ENCODE measurements at regions not wholly inside any gene's neighbourhood (a gene's known extent, or its start where the extent isn't known, plus 50 kb on each side); places are given as distances from the start of the nearest gene placed in this dataset.

DNA sequence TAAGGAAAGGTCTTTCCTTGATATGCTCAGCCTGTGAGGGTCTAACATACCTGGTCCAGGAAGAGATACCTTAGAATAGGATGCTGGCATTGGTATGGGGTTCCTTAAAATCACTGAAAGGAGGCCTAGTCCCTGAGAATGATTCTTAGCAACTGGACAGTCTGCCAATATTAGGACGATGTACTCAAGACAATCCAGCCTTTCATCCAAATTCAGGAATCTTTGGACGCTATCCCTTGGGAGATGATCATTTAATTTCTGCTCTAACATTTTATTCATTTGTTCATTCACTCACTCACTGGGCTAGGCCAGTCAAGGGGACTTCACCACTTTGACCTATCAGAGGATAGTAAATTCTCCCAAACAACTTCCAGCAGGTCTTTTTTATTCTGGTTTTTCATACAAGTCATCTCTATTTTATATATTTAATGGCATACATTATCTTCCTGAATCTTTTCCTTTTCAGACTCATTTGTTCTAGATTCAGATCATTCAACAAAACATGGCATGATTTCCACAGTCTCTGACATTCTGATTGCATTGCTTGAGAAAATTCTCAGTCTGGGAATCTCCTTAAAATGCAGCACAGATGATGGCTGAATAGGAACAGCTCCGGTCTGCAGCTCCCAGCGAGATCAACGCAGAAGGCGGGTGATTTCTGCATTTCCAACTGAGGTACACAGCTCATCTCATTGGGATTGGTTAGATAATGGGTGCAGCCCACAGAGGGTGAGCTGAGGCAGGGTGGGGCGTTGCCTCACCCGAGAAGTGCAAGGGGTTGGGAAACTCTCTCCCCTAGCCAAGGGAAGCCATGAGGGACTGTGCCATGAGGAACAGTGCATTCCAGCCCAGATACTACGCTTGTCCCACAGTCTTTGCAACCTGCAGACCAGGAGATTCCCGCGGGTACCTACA, 118.0 kb upstream of the PRICKLE1 start (continued):
- TF ChIP-seq, protein P1, sequence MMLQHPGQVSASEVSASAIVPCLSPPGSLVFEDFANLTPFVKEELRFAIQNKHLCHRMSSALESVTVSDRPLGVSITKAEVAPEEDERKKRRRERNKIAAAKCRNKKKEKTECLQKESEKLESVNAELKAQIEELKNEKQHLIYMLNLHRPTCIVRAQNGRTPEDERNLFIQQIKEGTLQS (CRISPR knock-in tag; conservative IDR thresholded peaks at IDR 0.05) = no peak
- TF ChIP-seq, protein P2, sequence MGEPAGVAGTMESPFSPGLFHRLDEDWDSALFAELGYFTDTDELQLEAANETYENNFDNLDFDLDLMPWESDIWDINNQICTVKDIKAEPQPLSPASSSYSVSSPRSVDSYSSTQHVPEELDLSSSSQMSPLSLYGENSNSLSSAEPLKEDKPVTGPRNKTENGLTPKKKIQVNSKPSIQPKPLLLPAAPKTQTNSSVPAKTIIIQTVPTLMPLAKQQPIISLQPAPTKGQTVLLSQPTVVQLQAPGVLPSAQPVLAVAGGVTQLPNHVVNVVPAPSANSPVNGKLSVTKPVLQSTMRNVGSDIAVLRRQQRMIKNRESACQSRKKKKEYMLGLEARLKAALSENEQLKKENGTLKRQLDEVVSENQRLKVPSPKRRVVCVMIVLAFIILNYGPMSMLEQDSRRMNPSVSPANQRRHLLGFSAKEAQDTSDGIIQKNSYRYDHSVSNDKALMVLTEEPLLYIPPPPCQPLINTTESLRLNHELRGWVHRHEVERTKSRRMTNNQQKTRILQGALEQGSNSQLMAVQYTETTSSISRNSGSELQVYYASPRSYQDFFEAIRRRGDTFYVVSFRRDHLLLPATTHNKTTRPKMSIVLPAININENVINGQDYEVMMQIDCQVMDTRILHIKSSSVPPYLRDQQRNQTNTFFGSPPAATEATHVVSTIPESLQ (CRISPR knock-in tag; IDR thresholded peaks at IDR 0.05) = no peak
- TF ChIP-seq FOXK1 (CRISPR knock-in tag; IDR thresholded peaks at IDR 0.05) (no peak), ZNF317 (CRISPR knock-in tag; IDR thresholded peaks at IDR 0.05; ENCODE audit: borderline replicate concordance, low read depth) (no peak), JUN (CRISPR knock-in tag; IDR thresholded peaks at IDR 0.05) (no peak), TCF7 (CRISPR knock-in tag; IDR thresholded peaks at IDR 0.05; ENCODE audit: low read depth) (no peak), NR2C2 (CRISPR knock-in tag; IDR thresholded peaks at IDR 0.05) (no peak), CBFB (CRISPR knock-in tag; IDR thresholded peaks at IDR 0.05; ENCODE audit: low read depth) (no peak)

DNA sequence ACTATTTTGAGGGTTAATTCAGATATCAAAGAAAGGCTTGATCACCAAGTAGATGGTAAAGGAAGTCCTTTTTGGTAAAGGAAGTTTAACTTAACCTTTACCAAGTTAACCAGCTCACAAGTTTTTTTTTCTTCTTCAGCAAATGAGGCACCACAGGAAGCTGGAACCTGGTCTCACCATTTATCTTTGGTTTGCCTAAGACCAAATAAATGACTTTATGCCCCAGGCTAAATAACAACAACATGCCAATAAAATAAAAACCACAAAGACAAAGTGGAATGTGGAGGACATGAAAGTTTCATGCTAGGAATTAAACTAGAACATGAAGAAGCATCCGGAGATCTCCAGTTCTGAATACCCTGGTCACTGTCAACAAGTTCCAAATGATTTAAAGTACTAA, 116.8 kb upstream of the PRICKLE1 start:
- POLR2A ChIA-PET = no interaction called here
- CTCF ChIA-PET = no interaction called here
- no peak for ATAC-seq

More for the DNA sequence above, 116.8 kb upstream of the PRICKLE1 start:
- TF ChIP-seq NR2C2 (CRISPR knock-in tag; IDR thresholded peaks at IDR 0.05) = no peak
- no peak for TF ChIP-seq FOXJ3 (CRISPR knock-in tag; IDR thresholded peaks at IDR 0.05; ENCODE audit: borderline replicate concordance)
- no peak for TF ChIP-seq NFYB (CRISPR knock-in tag; conservative IDR thresholded peaks at IDR 0.05; ENCODE audit: low read depth)
- TF ChIP-seq IRF2 (CRISPR knock-in tag; IDR thresholded peaks at IDR 0.05; ENCODE audit: borderline replicate concordance, low read depth) = no peak
- no peak for TF ChIP-seq SOX15 (CRISPR knock-in tag; IDR thresholded peaks at IDR 0.05)
- TF ChIP-seq ZNF263 (CRISPR knock-in tag; IDR thresholded peaks at IDR 0.05; ENCODE audit: low read depth) = no peak
- TF ChIP-seq NFE2L1 (CRISPR knock-in tag; IDR thresholded peaks at IDR 0.05) = no peak
- TF ChIP-seq, protein P3, sequence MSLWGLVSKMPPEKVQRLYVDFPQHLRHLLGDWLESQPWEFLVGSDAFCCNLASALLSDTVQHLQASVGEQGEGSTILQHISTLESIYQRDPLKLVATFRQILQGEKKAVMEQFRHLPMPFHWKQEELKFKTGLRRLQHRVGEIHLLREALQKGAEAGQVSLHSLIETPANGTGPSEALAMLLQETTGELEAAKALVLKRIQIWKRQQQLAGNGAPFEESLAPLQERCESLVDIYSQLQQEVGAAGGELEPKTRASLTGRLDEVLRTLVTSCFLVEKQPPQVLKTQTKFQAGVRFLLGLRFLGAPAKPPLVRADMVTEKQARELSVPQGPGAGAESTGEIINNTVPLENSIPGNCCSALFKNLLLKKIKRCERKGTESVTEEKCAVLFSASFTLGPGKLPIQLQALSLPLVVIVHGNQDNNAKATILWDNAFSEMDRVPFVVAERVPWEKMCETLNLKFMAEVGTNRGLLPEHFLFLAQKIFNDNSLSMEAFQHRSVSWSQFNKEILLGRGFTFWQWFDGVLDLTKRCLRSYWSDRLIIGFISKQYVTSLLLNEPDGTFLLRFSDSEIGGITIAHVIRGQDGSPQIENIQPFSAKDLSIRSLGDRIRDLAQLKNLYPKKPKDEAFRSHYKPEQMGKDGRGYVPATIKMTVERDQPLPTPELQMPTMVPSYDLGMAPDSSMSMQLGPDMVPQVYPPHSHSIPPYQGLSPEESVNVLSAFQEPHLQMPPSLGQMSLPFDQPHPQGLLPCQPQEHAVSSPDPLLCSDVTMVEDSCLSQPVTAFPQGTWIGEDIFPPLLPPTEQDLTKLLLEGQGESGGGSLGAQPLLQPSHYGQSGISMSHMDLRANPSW (CRISPR knock-in tag; conservative IDR thresholded peaks at IDR 0.05; ENCODE audit: low read depth) = no peak
- no peak for TF ChIP-seq SMAD3 (CRISPR knock-in tag; IDR thresholded peaks at IDR 0.05; ENCODE audit: borderline replicate concordance)
- TF ChIP-seq TEAD4 (CRISPR knock-in tag; IDR thresholded peaks at IDR 0.05) = no peak
- TF ChIP-seq NR1H2 (CRISPR knock-in tag; IDR thresholded peaks at IDR 0.05) = no peak
- TF ChIP-seq, protein P4, sequence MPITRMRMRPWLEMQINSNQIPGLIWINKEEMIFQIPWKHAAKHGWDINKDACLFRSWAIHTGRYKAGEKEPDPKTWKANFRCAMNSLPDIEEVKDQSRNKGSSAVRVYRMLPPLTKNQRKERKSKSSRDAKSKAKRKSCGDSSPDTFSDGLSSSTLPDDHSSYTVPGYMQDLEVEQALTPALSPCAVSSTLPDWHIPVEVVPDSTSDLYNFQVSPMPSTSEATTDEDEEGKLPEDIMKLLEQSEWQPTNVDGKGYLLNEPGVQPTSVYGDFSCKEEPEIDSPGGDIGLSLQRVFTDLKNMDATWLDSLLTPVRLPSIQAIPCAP (CRISPR knock-in tag; IDR thresholded peaks at IDR 0.05) = no peak
- TF ChIP-seq, protein P5, sequence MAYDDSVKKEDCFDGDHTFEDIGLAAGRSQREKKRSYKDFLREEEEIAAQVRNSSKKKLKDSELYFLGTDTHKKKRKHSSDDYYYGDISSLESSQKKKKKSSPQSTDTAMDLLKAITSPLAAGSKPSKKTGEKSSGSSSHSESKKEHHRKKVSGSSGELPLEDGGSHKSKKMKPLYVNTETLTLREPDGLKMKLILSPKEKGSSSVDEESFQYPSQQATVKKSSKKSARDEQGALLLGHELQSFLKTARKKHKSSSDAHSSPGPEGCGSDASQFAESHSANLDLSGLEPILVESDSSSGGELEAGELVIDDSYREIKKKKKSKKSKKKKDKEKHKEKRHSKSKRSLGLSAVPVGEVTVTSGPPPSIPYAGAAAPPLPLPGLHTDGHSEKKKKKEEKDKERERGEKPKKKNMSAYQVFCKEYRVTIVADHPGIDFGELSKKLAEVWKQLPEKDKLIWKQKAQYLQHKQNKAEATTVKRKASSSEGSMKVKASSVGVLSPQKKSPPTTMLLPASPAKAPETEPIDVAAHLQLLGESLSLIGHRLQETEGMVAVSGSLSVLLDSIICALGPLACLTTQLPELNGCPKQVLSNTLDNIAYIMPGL (CRISPR knock-in tag; IDR thresholded peaks at IDR 0.05) = no peak
- DNase-seq (ENCODE audit: low spot score) = no peak
- Mint-ChIP-seq H3K9me3 (peaks cover 5% of the 10 kb centered on the region; the same call in 1 of the 2 replicates), H3K4me1 (no peaks in the 10 kb centered on the region), H3K4me3 (no peak overlapping the region), H3K27me3 (ENCODE audit: low read depth) (no peaks in the 10 kb centered on the region), H3K36me3 (no peaks in the 10 kb centered on the region), H3K27ac (no peak overlapping the region)

Measured in WTC11 (cell line).